GM21528 (cell line): ENCODE measurements at regions not wholly inside any gene's neighbourhood (a gene's known extent, or its start where the extent isn't known, plus 50 kb on each side); places are given as distances from the start of the nearest gene placed in this dataset.
"Not testable (repeated sequence)": the region's sequence is repeated elsewhere in the genome, so short reads cannot be mapped to it uniquely, and the experiment has no call there.

Experiments
- ATAC-seq: cut with Tn5 transposase; IDR thresholded peaks from one replicate; pipeline ENCODE4 v1.9.1; 2021; ENCODE audit warnings: mild to moderate bottlenecking, moderate library complexity; ENCODE audit not compliant: unreplicated experiment, low FRiP score

DNA sequence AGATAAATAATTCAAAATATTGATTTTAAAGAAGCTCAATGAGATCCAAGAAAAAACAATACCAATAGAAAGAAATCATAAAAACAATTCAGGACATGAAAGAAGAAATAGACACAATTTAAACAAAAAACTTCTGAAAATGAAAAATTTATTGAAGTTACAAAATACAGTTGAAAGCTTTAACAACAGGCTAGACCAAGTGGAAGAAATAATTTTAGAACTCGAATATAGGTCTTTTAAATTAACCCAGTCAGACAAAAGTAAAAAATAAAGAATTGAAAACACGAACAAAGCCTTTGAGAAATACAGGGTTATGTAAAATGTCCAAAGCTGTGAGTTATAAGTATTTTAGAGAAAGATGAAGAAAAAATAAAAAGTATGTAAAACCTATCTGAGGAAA, 152.4 kb upstream of the SMIM30 start:
- ATAC-seq, result no peak

DNA sequence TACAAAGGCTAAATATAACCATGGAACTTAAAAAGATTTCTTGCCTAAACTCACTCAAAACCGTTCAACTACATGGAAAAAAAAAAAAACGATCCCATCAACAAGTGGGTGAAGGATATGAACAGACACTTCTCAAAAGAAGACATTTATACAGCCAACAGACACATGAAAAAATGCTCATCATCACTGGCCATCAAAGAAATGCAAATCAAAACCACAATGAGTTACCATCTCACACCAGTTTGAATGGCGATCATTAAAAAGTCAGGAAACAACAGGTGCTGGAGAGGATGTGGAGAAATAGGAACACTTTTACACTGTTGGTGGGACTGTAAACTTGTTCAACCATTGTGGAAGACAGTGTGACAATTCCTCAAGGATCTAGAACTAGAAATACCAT, 151.2 kb upstream of the SMIM30 start:
- not testable (repeated sequence) for ATAC-seq

DNA sequence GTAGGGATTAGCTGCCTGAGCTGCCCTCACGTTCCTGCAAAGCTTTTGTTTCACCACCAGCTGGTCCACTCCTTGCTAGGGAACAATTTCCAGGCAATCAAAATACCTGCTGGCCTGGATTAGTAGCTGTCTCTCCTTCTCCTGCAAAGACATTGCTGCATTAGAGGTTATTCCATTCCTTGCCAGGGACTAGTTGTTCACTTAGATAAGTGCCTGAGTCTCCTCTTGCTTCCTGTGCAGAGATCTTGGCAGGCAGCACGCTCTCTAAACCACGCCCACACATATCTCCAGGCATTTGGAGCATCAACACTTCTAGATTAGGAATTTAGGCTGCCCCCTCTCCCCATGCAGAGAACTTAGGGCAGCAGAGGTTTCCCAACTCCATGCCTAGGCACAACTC, 150.4 kb upstream of the SMIM30 start:
- ATAC-seq, result no peak

DNA sequence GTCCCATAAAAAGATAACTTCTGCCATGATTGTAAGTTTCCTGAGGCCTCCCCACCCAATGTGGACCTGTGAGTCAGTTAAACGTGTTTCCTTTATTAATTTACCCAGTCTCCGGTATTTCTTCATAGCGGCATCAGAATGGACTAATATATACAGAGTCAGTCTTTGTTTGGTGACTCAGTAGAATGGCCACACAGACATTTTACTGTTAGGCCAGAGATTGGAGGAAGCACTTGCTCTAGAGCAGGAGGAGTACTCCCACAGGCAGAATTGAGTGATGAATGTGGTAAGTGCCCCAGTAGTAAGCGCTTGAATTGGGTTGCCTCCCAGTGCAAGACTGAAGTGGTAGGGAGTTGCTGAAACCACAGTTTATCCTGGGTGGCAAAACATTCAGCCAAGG, 149.5 kb upstream of the SMIM30 start:
- ATAC-seq, result no peak

DNA sequence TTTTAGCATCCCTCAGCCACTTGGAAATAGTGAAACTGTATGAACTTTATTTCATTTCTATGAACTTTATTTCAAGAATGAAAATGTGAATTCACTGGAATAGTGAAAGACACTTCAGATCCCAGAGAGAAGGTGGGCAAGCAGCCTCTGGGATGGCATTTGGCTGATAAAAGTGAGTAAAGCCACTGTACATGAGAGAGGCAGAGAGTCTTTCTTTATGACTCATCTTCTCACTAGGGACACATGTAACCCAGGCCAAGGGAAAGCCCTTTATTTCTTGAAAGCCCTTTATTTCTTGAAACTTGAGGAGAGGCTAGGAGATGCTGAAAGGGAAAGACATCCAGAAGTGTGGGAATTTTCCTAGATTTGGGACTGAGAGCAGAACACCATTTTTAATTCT, 148.9 kb upstream of the SMIM30 start:
- ATAC-seq, result no peak

DNA sequence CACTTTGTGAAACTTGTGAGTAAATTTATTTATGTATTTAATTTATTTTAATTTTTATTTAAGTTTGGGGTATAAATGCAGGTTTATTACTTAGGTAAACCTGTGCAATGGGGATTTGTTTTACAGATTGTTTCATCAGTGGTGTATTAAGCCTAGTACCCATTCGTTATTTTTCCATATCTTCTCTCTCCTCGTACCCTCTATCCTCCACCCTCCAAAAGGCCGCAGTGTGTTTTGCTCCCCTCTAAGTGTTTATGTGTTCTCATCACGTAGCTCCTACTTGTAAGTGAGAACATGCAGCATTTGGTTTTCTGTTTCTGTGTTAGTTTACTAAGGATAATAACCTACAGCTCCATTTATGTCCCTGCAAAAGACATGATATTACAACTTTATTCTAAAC, 145.4 kb upstream of the SMIM30 start:
- ATAC-seq, result no peak

DNA sequence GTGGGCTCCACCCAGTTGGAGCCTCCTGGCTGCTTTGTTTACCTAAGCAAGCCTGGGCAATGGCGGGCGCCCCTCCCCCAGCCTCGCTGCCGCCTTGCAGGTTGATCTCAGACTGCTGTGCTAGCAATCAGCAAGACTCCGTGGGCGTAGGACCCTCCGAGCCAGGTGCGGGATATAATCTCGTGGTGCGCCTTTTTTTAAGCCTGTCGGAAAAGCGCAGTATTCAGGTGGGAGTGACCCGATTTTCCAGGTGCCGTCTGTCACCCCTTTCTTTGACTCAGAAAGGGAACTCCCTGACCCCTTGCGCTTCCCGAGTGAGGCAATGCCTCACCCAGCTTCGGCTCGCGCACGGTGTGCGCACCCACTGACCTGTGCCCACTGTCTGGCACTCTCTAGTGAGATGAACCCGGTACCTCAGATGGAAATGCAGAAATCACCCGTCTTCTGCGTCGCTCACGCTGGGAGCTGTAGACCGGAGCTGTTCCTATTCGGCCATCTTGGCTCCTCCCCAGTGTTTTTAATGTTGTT, 144.9 kb upstream of the SMIM30 start:
- ATAC-seq, result not testable (repeated sequence)

DNA sequence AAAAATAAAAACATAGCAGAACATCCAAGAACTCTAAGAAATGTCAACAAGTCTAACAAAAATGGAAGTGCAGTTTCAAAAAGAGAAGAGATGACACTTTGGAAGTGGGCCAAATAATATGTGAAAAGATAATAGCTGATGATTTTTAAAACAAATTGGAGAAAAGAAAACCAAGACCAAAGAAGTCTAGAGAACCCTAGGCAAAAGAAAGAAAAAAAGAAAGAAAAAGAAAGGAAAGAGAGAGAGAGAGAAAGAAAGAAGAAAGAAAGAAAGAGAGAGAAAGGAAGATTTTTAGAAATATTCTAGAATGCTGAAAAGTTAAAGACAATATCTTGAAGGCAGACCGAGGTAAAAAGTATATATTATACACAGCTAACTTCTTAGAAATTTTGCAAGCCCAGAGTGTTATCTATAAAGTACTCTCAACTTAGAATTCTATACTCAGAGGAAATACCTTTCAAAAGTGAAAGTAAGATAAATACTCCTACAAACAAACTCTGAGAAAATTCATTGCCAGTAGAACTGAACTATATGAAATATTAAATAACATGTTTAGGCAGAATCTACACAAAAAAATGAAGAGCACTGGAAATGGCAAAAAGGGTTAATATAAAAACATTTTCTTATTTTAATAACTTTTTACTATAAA, 138.7 kb upstream of the SMIM30 start:
- ATAC-seq, result no peak

DNA sequence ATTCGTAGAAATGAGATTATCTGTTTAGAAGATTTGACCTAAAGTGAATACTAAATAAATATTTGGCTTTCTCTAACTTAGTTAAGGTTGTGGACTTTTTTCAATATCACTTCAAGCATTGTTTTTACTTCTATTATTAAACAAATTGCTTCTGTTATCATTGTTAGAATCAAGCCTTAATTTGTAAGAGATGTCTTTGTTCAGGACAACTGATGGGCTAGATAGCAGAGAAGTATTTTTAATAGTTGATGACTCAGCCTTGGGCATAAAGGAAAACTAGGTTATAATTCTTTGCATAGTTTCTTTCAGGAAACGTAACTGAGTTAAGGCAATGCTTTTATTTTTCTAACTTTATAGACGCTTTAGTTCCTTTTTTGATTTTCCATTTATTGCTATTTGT, 128.8 kb upstream of the SMIM30 start:
- ATAC-seq, result no peak

DNA sequence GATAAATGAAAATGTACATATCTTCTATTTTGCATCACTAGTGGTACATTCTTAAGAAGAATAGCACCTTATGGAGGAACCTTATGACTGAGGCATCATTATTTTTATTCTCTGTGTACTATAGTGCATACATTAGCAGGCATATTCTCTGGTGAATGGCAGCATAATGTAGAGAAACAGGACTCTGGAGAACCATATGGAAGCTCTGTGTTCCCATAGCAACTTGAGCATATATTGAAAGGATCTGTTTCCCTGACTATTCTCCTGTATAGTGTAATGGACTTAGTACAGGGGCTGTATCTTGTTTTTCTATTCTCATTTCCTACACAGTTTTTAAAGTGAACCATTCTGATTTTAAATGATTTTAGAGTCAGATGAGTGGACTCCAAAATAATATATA, 128.4 kb upstream of the SMIM30 start:
- no peak for ATAC-seq

DNA sequence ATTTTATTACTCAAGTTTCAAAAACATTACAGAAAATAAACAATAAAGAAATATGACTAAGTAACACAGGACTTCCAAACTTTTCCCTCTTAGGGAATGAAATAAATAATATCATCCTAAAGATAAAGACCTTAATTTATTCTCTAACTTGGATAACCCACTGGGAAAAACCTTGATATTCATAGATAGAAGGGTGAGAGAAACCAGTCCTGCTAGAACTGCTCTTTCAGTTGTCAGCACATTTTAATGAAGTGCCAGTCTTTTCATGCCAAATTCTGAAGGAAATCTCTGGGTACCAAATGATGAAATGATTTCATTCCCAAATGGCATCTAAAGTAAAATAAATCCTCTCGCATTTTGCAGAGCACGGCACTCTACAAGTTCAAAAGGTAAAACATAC, 114.5 kb upstream of the SMIM30 start:
- ATAC-seq, result no peak

DNA sequence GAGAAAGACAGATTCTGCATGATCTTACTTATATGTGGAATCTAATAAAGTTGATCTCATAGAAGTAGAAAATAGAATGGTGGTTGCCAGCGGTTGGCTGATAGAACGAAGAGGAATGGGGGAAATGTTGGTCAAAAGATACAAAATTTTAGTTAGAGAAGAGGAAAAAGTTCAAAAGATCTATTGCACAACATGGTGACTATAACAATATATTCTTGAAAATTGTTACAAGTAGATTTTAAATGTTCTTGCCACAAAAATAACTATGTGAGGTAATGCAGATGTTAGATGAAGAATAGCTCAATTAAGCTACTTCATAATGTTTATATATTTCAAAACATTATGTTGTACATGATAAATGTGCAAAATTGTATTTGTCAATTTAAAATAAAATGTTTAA, 112.3 kb upstream of the SMIM30 start:
- ATAC-seq, result no peak

DNA sequence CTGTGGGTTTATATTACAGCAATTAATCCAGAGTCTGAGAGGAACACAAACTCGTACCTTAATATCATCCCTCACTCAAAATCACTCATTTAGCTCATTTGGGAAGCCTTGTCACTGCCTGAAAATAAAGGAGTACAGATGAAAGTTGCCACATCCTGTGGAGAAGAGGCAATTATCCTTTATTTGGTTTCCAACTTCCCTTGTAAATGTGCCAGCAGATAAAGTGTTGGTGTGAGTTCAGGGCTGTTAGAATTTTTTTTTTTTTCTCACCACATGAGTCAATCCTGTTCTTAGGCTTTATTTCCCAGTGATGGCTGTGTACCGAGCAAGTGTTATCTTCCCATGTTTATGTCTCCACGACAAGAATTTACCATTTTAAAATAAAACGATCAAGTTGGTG, 99.0 kb upstream of the SMIM30 start:
- no peak for ATAC-seq

DNA sequence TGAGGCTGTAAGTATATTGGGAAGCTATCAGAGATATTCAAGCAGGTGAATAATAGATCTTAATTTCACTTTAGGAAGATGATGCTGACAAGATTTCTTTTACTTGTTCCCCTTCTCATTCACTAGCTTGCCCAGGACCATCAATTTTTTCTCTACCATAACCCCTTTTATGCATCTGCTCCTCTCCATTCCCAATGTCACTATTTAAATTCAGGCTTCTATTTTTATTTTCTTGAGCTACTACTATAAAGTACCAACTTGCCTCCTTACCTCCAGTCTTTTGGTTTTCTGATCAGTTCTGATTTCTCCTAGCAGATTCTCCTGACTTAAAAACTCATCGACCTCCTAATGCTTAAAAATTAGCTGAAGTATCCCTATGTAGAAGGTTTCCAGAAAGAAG, 97.7 kb upstream of the SMIM30 start:
- no peak for ATAC-seq

DNA sequence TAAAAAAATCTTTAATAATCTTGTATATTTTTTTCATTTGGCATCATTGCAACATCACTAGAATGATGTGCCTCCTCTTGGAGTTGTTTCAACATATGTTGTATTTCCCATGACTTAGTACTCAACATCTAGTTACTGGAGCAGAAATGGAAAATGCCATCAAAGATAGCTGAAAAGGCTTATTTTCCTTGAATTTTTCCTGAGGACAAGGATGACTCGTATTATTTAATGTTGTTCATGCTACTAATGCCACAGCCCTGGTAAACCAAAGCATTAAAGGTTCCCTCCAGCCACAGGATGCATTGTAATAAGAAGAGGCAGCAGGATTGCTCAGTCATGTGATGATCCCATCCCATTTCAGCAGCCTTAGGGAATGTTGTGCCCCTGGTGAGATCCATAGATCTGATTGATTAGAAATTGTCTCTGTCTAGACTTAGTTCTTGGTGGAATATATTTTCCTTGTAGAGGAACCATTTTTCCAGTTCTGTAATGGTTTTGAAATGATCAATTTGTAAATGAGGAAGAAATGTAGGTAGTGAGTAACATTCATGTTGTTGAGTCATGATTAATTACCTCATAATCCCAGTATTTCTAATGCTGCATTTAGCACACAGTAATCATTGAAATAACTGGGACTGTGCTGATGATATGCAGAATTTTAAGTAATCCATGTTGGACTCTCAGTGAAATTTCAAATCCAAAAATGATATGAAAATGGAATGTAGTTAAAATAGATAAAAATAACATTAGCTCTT, 91.3 kb upstream of the SMIM30 start:
- no peak for ATAC-seq

DNA sequence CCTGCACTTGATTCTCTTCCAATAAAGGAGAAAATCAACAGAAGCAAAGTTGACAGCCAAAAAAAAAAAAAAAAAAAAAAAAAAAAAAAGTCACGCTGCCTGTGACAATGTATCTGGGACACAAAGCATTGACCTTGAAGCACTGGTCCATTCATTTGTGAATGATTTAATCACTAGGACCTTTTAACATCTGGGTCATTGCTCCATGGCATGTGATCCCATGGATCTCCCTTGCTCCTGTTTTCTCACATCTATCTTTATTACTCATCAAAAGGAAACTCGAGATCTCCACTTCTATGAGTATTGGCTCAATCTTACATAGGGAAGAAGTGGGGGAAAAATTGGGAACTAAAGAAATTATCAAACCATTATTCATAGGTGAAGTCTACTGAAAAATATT, 89.6 kb upstream of the SMIM30 start:
- no peak for ATAC-seq

DNA sequence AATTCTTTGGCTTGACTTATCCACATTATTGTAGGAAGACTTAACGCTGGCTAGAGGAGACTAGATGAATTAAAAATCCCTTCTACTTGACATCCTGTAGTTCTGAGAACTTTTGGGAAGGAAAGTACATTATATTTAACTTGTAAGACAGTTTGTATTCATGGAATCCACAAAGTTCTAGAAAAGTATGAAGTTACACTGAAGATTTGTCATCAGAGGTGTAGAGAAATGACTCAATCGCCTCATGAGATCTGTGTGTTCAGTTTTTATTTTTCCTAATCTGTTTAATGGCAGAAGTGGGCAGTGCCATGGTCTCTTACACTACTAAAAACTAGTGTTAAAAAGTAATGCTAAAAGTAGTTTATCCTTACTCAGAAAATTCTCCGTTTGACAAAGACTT, 89.1 kb upstream of the SMIM30 start:
- no peak for ATAC-seq

DNA sequence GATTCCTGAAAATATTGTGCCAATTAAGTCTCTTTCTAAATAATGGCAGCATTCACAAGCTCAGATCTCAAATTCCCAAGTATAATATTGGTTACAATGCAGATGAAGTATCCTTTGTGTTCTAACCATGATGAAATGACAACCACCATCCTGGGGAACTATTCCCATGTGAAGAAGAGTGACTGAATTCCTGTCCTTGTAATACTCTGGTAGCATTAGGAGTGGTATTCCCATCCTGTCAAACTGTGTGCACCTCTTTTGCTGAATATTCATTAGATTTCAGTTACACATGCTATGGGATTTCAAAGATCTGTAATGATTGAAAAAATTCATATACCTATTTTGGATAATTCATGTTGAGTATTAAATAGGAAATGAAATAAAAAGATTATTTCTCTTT, 86.1 kb upstream of the SMIM30 start:
- no peak for ATAC-seq

DNA sequence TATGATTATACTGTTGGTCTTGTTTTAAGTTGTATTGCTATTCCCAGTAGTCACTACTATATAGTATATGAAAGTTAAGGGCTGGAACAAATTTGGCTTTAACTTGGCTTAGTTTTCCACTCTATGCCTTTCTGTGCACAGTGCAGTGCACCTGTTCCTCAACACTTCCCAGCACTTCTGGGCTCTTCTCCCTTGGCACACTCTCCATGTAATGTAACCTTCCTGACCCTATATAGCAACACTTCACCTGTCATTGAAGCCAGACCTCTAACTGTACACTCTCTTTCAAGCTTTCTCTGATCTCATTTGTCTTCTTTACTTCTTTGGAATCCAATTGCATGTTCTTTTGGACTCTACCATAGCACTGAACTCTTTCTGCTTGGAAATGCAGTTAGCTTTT, 83.9 kb upstream of the SMIM30 start:
- no peak for ATAC-seq

DNA sequence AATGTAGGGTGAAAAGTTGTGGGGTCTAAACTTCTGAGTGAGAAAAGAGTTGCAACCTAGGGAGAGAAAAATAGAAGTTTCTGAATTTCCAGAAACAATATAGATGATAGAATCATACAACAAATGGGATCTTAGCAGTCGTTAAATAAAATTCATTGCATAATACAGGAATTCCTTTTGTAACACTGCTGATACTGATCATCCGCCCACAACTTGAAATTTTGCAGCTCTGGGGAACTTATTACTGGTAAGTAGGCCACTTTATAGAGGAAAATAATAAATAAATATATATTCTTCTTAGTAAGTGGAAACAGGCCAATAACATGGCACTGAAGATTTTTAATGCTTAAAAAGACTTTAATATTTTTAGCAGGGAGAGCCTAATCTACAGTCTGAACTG, 81.9 kb upstream of the SMIM30 start:
- no peak for ATAC-seq

DNA sequence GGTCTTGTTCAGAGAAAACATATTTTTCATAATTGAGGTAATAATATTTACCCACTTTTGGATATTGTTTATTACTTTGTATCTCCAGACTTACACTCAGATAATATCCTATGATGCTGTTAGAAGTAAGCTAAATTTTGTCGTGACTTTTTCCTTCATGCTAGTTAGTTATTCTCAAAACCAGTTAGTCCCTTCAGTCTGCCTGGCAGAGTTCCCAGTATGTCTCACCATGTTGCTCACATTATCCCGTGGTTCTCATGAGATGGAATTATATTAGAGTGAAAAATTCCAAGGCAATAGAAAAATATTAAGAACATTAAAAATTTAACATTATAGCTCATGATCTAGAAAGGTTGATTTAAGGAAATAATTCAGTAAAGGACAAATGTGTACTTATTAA, 81.5 kb upstream of the SMIM30 start:
- no peak for ATAC-seq

DNA sequence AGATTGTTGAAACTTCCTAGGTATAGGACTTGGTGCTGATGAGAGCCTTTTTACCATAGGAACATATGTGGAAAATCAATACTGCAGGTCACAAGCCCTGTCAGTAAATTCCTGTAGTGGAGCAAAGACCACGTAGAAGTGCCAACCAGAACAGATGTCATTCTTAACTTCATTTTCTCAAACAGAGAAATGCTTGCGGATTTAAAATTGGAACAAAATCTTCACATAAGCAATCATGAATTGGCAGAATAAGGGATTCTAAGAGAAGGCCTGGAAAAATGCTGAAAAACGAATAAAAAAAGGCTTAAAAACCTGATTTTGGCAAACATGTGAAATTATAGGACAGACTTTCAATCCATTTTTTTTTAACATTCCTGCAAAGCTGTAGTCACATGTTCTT, 80.8 kb upstream of the SMIM30 start:
- no peak for ATAC-seq
